ENCODE measurements at regions not wholly inside any gene's neighbourhood (a gene's known extent, or its start where the extent isn't known, plus 50 kb on each side); places are given as distances from the start of the nearest gene placed in this dataset.

- CTCF ChIA-PET: no interaction called here
- Histone ChIP-seq H3K27ac (ENCODE audit: low read depth in 1 of 2, low read length in 2 of 2) (no peak overlapping the region), H3K4me1 (ENCODE audit: insufficient read depth, low read length) (no peaks in the 10 kb centered on the region), H3K9me3 (ENCODE audit: control insufficient read depth in 1 of 2, insufficient read depth in 1 of 2, low read length in 2 of 2) (no peaks in the 10 kb centered on the region), H3K36me3 (ENCODE audit: insufficient read depth, low read length) (no peaks in the 10 kb centered on the region), H3K27me3 (ENCODE audit: control insufficient read depth in 1 of 2, insufficient read depth in 2 of 2, low read length in 2 of 2) (no peaks in the 10 kb centered on the region), H3K4me3 (ENCODE audit: low read length) (no peak overlapping the region)
- Mint-ChIP-seq H3K36me3 (ENCODE audit: low read depth) (no peaks in the 10 kb centered on the region), H3K9me3 (no peaks in the 10 kb centered on the region), H3K4me1 (ENCODE audit: low read depth) (no peaks in the 10 kb centered on the region), H3K4me3 (no peak overlapping the region), H3K27me3 (no peaks in the 10 kb centered on the region), H3K27ac (no peak overlapping the region)
- POLR2A ChIA-PET: no interaction called here
- intact Hi-C loops (cut with DNase I, micrococcal nuclease): loop anchor here (5.0 to 10.0 kb wide), 2 partner anchors 623 to 1314 kb away; partner anchors contain the start of gene RASGRP3 (in 1 of the 2)
- no peak for TF ChIP-seq CTCF (IDR thresholded peaks at IDR 0.05)
- no peak for DNase-seq
- ATAC-seq (ENCODE audit: poor library complexity): no peak
These were observed 499.2 kb upstream of the FAM98A start for GRCh38 chr2:34098256-34098655.

GRCh38 chr2:34096562-34097171 is 497.6 kb upstream of the FAM98A start:
- peak; percentile 73 for TF ChIP-seq CTCF (IDR thresholded peaks at IDR 0.05)
- H3K27ac Mint-ChIP-seq: no peak overlapping the region
- ATAC-seq (ENCODE audit: poor library complexity): no peak
- H3K27me3 Mint-ChIP-seq: no peaks in the 10 kb centered on the region
- POLR2A ChIA-PET: no interaction called here
- intact Hi-C loops (cut with DNase I, micrococcal nuclease): loop anchor here (5.0 to 10.0 kb wide), 2 partner anchors 622 to 1316 kb away; partner anchors contain the start of gene RASGRP3 (in 1 of the 2)
- H3K4me3 Mint-ChIP-seq: no peak overlapping the region
- H3K9me3 Mint-ChIP-seq: no peaks in the 10 kb centered on the region
- H3K9me3 ChIP-seq (ENCODE audit: control insufficient read depth in 1 of 2, insufficient read depth in 1 of 2, low read length in 2 of 2): no peaks in the 10 kb centered on the region
- H3K27ac ChIP-seq (ENCODE audit: low read depth in 1 of 2, low read length in 2 of 2): no peak overlapping the region
- no peaks in the 10 kb centered on the region for H3K36me3 Mint-ChIP-seq (ENCODE audit: low read depth)
- no peaks in the 10 kb centered on the region for H3K27me3 ChIP-seq (ENCODE audit: control insufficient read depth in 1 of 2, insufficient read depth in 2 of 2, low read length in 2 of 2)
- H3K4me3 ChIP-seq (ENCODE audit: low read length): no peak overlapping the region
- CTCF ChIA-PET: no interaction called here
- H3K4me1 Mint-ChIP-seq (ENCODE audit: low read depth): no peaks in the 10 kb centered on the region
- peak in 13 of 14 experiments; percentile 1 to 62 (median 15) for DNase-seq
- no peaks in the 10 kb centered on the region for H3K4me1 ChIP-seq (ENCODE audit: insufficient read depth, low read length)
- no peaks in the 10 kb centered on the region for H3K36me3 ChIP-seq (ENCODE audit: insufficient read depth, low read length)

DNA sequence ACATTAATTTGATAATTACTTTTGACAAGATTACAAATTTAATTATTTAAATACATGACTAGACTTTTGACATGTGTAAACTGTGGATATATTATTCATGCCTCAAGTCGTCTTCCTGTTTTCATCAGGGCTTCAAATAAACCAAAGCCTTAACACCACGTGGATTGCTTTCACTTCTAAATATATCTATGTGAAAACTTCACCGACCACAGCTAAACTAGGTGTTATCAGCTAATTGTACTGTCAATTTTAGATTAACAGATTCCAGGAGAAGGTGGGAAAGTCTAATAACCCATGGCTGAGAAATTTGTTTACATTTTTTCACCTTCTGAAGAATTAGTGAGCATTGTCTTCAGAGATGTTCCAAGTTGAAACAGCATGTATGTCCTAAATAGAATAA is 494.7 kb upstream of the FAM98A start:
- DNase-seq (no peak), ATAC-seq (ENCODE audit: poor library complexity) (no peak)
- Histone ChIP-seq H3K4me1 (ENCODE audit: insufficient read depth, low read length) (no peaks in the 10 kb centered on the region), H3K4me3 (ENCODE audit: low read length) (no peak overlapping the region), H3K36me3 (ENCODE audit: insufficient read depth, low read length) (no peaks in the 10 kb centered on the region), H3K27me3 (ENCODE audit: control insufficient read depth in 1 of 2, insufficient read depth in 2 of 2, low read length in 2 of 2) (no peaks in the 10 kb centered on the region), H3K9me3 (ENCODE audit: control insufficient read depth in 1 of 2, insufficient read depth in 1 of 2, low read length in 2 of 2) (no peaks in the 10 kb centered on the region), H3K27ac (ENCODE audit: low read depth in 1 of 2, low read length in 2 of 2) (no peak overlapping the region)
- H3K4me1 Mint-ChIP-seq (ENCODE audit: low read depth): no peaks in the 10 kb centered on the region
- intact Hi-C loops (cut with DNase I, micrococcal nuclease): loop anchor here in 1 of 2 experiments (10.0 kb wide), 1 partner anchor 619 kb away; the partner anchor contains the start of gene RASGRP3
- TF ChIP-seq CTCF (IDR thresholded peaks at IDR 0.05): no peak
- no peaks in the 10 kb centered on the region for H3K27me3 Mint-ChIP-seq
- H3K9me3 Mint-ChIP-seq: no peaks in the 10 kb centered on the region
- no peak overlapping the region for H3K27ac Mint-ChIP-seq
- no peak overlapping the region for H3K4me3 Mint-ChIP-seq
- ChIA-PET CTCF (no interaction called here), POLR2A (no interaction called here)
- no peaks in the 10 kb centered on the region for H3K36me3 Mint-ChIP-seq (ENCODE audit: low read depth)

Measured in CD4-positive, alpha-beta T cell (primary cell).